Mesendoderm (in vitro differentiated cells): ENCODE measurements at regions not wholly inside any gene's neighbourhood (a gene's known extent, or its start where the extent isn't known, plus 50 kb on each side); places are given as distances from the start of the nearest gene placed in this dataset.

ENCODE experiments used
- DNase-seq: peaks from one replicate; pipeline ENCODE4 v3.0.0; 2013
- H2AK5ac ChIP-seq: 2 replicates; pipeline ENCODE4 v1.6.1; 2013; ENCODE audit warnings: low read length, inconsistent platforms
- H2BK120ac ChIP-seq: 2 replicates; pipeline ENCODE4 v1.6.1; 2013; ENCODE audit warnings: low read depth, mild to moderate bottlenecking, low read length, moderate library complexity, mixed read lengths
- H2BK15ac ChIP-seq: replicated peaks from 2 replicates; pipeline ENCODE4 v1.6.1; 2013; ENCODE audit warnings: low read depth, mild to moderate bottlenecking, moderate library complexity
- H2BK5ac ChIP-seq: 2 replicates; pipeline ENCODE4 v1.6.1; 2013; ENCODE audit warnings: low read length, inconsistent platforms
- H3K18ac ChIP-seq: 2 replicates; pipeline ENCODE4 v1.6.1; 2013; ENCODE audit warnings: mild to moderate bottlenecking, low read length, mixed read lengths
- H3K23ac ChIP-seq: one replicate; pipeline ENCODE4 v1.6.1; 2013; ENCODE audit warnings: low read length
- H3K27ac ChIP-seq: 2 replicates; pipeline ENCODE4 v1.5.1; 2013; ENCODE audit warnings: low read depth, mild to moderate bottlenecking, inconsistent platforms, low read length, moderate library complexity
- H3K27me3 ChIP-seq: 2 replicates; pipeline ENCODE4 v1.6.1; 2013; ENCODE audit warnings: low read length, control low read depth, mild to moderate bottlenecking, inconsistent platforms; ENCODE audit not compliant: insufficient read depth, poor library complexity
- H3K36me3 ChIP-seq: 2 replicates; pipeline ENCODE4 v1.6.1; 2013; ENCODE audit warnings: low read length, inconsistent platforms; ENCODE audit not compliant: control insufficient read depth, insufficient read depth
- H3K4ac ChIP-seq: one replicate; pipeline ENCODE4 v1.6.1; 2013; ENCODE audit warnings: low read depth, mild to moderate bottlenecking, low read length, moderate library complexity
- H3K4me1 ChIP-seq: 2 replicates; pipeline ENCODE4 v1.6.1; 2013; ENCODE audit warnings: low read depth, low read length, inconsistent platforms; ENCODE audit not compliant: control insufficient read depth
- H3K4me2 ChIP-seq: 2 replicates; pipeline ENCODE4 v1.6.1; 2013; ENCODE audit warnings: low read length
- H3K4me3 ChIP-seq: 2 replicates; pipeline ENCODE4 v1.5.1; 2013; ENCODE audit warnings: mild to moderate bottlenecking, low read length
- H3K56ac ChIP-seq: one replicate; pipeline ENCODE4 v1.6.1; 2013; ENCODE audit warnings: low read length
- H3K79me1 ChIP-seq: 2 replicates; pipeline ENCODE4 v1.6.1; 2013; ENCODE audit warnings: low read length, inconsistent platforms
- H3K79me2 ChIP-seq: 2 replicates; pipeline ENCODE4 v1.6.1; 2013; ENCODE audit warnings: mild to moderate bottlenecking, low read length; ENCODE audit not compliant: control insufficient read depth, insufficient read depth
- H3K9ac ChIP-seq: 2 replicates; pipeline ENCODE4 v1.6.1; 2013; ENCODE audit warnings: low read length, inconsistent platforms
- H4K5ac ChIP-seq: one replicate; pipeline ENCODE4 v1.6.1; 2013; ENCODE audit warnings: low read length
- H4K8ac ChIP-seq: one replicate; pipeline ENCODE4 v1.6.1; 2013; ENCODE audit warnings: low read depth, mild to moderate bottlenecking, control low read depth, low read length, moderate library complexity
- WGBS: extraction: QIAGEN DNeasy Blood & Tissue Kit; methylation state at CpG from one replicate; pipeline ENCODE4 v1.1.7; 2013; ENCODE audit warnings: low lambda C conversion rate, missing lambda C conversion rate; ENCODE audit not compliant: insufficient coverage; ENCODE audit errors: extremely low coverage; 5-methylcytosine and 5-hydroxymethylcytosine counted together

DNA sequence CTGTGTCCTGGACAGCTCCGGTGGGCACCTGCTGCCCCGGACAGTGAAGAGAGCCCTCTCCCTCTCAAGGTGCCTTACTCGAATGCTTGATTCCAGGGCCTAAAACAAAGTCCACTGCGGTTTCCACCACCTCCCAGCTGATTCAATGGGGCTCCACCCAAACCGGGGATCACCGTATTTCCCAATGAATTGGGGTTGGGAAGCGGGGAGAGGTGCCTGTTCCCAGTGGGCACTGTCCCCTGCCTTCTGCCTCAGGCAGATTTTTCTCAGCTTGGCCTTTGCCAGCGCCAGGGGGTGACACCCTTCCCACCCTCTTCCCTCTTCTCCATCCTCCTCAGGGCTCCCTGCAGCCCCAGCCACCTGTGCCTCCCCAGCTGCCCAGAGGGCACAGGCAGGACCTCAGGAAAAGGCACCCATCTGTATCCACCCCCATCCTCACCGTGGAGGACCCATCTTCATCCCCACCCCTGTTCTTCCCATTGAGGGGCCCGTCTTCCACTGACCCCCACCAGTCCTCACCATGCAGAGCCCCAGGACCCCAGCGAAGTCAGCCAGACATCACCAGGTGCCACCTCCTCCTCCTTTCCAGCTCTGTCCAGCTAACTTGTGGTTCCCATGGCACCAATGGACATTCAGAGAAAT lies 66.7 kb upstream of the HPCAL1 start:
- no peak overlapping the region for H3K9ac ChIP-seq
- WGBS: no CpG with 5 or more reads among the region's 11 CpGs
- H3K4ac ChIP-seq: no peak overlapping the region
- no peaks in the 10 kb centered on the region for H3K79me2 ChIP-seq
- H3K4me2 ChIP-seq: no peak overlapping the region
- no peaks in the 10 kb centered on the region for H3K79me1 ChIP-seq
- no peaks in the 10 kb centered on the region for H3K27me3 ChIP-seq
- no peak overlapping the region for H3K56ac ChIP-seq
- no peak for DNase-seq
- no peaks in the 10 kb centered on the region for H3K4me1 ChIP-seq
- no peak overlapping the region for H4K8ac ChIP-seq
- H3K4me3 ChIP-seq: no peak overlapping the region
- H2BK120ac ChIP-seq: no peak overlapping the region
- no peaks in the 10 kb centered on the region for H3K36me3 ChIP-seq
- no peak overlapping the region for H3K27ac ChIP-seq
- no peak overlapping the region for H3K18ac ChIP-seq
- H3K23ac ChIP-seq: no peak overlapping the region
- no peak overlapping the region for H2BK5ac ChIP-seq
- H2AK5ac ChIP-seq: no peak overlapping the region
- H2BK15ac ChIP-seq: no peak overlapping the region
- H4K5ac ChIP-seq: no peak overlapping the region

- H3K27me3 ChIP-seq: no peaks in the 10 kb centered on the region
- no CpG with 5 or more reads among the region's 10 CpGs for WGBS
These were observed 65.9 kb upstream of the HPCAL1 start for GRCh38 chr2:10236571-10237391.

GRCh38 chr2:10237392-10238321 lies 65.0 kb upstream of the HPCAL1 start:
- Histone ChIP-seq H4K5ac (no peak overlapping the region), H3K79me2 (no peaks in the 10 kb centered on the region), H2BK120ac (no peak overlapping the region), H2BK15ac (no peak overlapping the region), H3K79me1 (no peaks in the 10 kb centered on the region), H3K27ac (no peak overlapping the region), H3K18ac (no peak overlapping the region), H2AK5ac (no peak overlapping the region), H3K4ac (no peak overlapping the region), H3K4me1 (no peaks in the 10 kb centered on the region), H3K56ac (no peak overlapping the region), H3K27me3 (no peaks in the 10 kb centered on the region), H3K36me3 (no peaks in the 10 kb centered on the region), H3K23ac (no peak overlapping the region), H3K4me3 (no peak overlapping the region), H4K8ac (no peak overlapping the region), H3K4me2 (no peak overlapping the region), H2BK5ac (no peak overlapping the region), H3K9ac (no peak overlapping the region)
- no peak for DNase-seq
- WGBS: no CpG with 5 or more reads among the region's 28 CpGs

More at GRCh38 chr2:10236571-10237391, 65.9 kb upstream of the HPCAL1 start:
- Histone ChIP-seq H2BK120ac (no peak overlapping the region), H4K8ac (no peak overlapping the region), H3K4ac (no peak overlapping the region), H3K56ac (no peak overlapping the region), H3K27ac (no peak overlapping the region), H2BK15ac (no peak overlapping the region), H2BK5ac (no peak overlapping the region), H3K9ac (no peak overlapping the region), H3K4me3 (no peak overlapping the region), H3K18ac (no peak overlapping the region), H3K4me1 (no peaks in the 10 kb centered on the region), H3K36me3 (no peaks in the 10 kb centered on the region), H3K79me1 (no peaks in the 10 kb centered on the region), H3K4me2 (no peak overlapping the region), H2AK5ac (no peak overlapping the region), H3K79me2 (no peaks in the 10 kb centered on the region), H3K23ac (no peak overlapping the region), H4K5ac (no peak overlapping the region)
- DNase-seq: no peak

DNA sequence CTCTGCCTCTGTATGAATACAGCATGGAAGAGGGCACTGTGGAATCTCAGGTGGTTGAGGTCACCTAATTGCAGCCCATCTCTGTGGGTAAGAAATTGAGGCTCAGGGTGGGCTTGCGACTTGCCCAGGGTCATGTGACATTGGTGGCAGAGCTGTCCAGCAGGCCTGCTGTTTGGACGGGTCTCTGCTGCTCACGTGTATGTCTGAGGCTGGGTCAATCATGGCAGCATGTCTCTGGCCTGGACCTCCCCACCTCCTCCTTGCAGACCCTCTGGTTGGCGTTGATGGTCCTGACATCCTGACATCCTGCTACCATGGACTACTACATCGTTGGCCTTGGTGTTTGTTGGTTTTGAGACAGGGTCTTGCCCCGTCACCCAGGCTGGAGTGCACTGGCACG lies 64.3 kb upstream of the HPCAL1 start:
- Histone ChIP-seq H3K18ac (no peak overlapping the region), H3K27ac (no peak overlapping the region), H3K23ac (no peak overlapping the region), H4K8ac (no peak overlapping the region), H2BK5ac (no peak overlapping the region), H3K4me2 (no peak overlapping the region), H3K9ac (no peak overlapping the region), H3K27me3 (no peaks in the 10 kb centered on the region), H3K79me1 (no peaks in the 10 kb centered on the region), H2BK15ac (no peak overlapping the region), H3K36me3 (no peaks in the 10 kb centered on the region), H3K56ac (no peak overlapping the region), H2AK5ac (no peak overlapping the region), H3K4me1 (no peaks in the 10 kb centered on the region), H3K4me3 (no peak overlapping the region), H2BK120ac (no peak overlapping the region), H4K5ac (no peak overlapping the region), H3K4ac (no peak overlapping the region), H3K79me2 (no peaks in the 10 kb centered on the region)
- WGBS: no CpG with 5 or more reads among the region's 7 CpGs
- DNase-seq: no peak

DNA sequence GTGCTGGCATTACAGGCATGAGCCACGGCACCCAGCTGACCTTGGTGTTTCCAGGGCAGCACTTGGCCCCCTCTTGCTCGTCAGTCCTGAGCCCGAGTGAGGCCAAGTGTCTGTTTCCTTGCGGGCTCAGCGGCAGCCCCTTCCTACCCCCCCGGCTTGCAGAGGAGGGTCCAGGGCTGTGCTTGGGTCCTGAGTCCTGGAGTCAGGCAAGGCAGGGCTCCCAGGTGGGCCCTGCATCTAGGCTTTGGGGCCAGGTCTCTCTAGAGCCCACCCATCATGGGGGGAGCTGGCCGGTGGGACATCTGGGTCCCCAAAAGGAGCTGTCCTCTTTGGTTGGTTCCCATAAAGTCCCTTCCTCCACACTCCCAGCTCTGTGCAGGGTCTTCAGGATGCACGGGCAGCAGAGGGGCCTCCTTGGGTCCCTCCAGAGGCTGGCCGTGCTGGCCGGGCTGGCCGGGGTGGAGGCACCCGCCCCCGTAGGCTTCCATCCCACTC lies 63.7 kb upstream of the HPCAL1 start:
- no peak overlapping the region for H4K8ac ChIP-seq
- no peak overlapping the region for H3K23ac ChIP-seq
- H3K79me1 ChIP-seq: no peaks in the 10 kb centered on the region
- no peak overlapping the region for H3K9ac ChIP-seq
- H3K56ac ChIP-seq: no peak overlapping the region
- H3K18ac ChIP-seq: no peak overlapping the region
- no peak overlapping the region for H2AK5ac ChIP-seq
- no peak overlapping the region for H2BK120ac ChIP-seq
- H3K27me3 ChIP-seq: no peaks in the 10 kb centered on the region
- H2BK15ac ChIP-seq: no peak overlapping the region
- H3K79me2 ChIP-seq: no peaks in the 10 kb centered on the region
- H2BK5ac ChIP-seq: no peak overlapping the region
- H3K36me3 ChIP-seq: no peaks in the 10 kb centered on the region
- H3K4me3 ChIP-seq: no peak overlapping the region
- DNase-seq: no peak
- no peak overlapping the region for H3K4ac ChIP-seq
- no peaks in the 10 kb centered on the region for H3K4me1 ChIP-seq
- H3K27ac ChIP-seq: no peak overlapping the region
- no CpG with 5 or more reads among the region's 13 CpGs for WGBS
- no peak overlapping the region for H3K4me2 ChIP-seq
- no peak overlapping the region for H4K5ac ChIP-seq
